GM18508 (cell line): ENCODE measurements at regions not wholly inside any gene's neighbourhood (a gene's known extent, or its start where the extent isn't known, plus 50 kb on each side); places are given as distances from the start of the nearest gene placed in this dataset.
A peak's percentile ranks its signal among the peaks of the same experiment; 100 is the strongest.

Source experiments
- ATAC-seq: cut with Tn5 transposase; IDR thresholded peaks from one replicate; pipeline ENCODE4 v1.9.1; 2021; ENCODE audit warnings: moderate number of reproducible peaks; ENCODE audit not compliant: insufficient read depth, unreplicated experiment

DNA sequence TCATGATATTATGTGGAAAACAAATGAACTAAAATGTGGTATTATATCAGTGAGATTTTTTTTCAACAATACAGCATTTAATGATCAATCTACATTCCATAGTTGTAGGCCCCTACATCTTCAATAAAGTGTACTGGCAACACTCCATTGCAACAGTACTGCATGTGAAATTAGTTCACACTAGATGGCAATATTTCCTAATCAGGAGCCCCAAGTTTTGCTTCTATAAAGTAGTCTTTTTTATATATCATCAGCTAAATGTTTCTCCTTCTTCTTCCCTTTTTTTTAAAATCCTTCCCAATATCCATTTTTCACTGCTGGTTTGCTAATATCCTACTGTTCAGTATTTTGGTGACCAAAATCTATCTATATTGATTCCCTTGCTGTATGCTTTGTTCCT is 528.3 kb upstream of the ATXN8OS start:
- no peak for ATAC-seq

DNA sequence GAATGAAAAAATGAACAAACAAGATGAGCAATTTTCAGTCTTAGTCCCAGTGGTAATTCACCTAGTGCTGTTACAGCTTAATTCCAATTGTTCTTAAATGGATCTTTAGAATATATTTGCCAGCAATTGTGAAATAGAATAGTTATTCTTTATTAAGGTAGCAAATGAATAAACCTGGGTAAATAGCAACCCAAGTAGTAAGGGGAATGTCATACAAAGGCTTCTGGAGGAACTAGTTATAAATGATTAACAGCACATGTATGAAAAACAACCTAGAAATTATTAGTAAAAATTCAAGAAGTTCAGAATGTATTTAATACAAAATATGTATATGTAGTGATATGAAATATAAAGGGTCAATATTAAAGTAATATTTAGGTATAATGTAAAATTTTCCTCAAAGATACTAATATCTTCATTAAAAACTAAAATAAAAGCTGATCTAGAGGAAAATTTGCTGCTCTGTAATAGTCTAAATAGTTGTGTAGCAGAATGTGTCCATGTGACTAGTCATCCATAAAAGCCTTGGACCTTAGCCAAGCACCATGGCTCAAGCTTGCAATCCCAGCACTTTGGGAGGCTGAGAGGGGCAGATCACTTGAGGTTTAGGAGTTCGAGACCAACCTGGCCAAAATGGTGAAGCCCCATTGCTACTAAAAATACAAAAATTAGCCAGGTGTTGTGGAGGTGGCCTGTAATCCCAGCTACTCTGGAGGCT is 535.9 kb upstream of the ATXN8OS start:
- ATAC-seq, result no peak

DNA sequence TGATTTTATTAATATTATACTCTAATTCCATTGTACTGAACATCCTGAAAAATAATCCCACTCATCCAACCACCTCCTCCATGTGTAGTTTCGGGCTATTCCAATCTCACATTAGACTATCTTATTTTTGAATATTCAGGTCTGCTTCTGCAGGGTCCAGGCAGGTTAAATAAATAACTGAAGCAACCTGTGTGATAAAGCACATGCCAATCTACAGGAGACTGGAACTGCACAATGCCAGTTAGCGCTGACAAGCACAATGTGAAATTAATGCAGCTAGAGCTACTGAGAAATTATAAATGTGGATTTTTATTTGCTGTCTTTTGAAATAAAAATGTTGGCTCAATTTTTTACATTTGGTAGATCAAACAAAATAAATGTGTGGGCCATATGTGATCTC is 540.1 kb upstream of the ATXN8OS start:
- ATAC-seq, result no peak

DNA sequence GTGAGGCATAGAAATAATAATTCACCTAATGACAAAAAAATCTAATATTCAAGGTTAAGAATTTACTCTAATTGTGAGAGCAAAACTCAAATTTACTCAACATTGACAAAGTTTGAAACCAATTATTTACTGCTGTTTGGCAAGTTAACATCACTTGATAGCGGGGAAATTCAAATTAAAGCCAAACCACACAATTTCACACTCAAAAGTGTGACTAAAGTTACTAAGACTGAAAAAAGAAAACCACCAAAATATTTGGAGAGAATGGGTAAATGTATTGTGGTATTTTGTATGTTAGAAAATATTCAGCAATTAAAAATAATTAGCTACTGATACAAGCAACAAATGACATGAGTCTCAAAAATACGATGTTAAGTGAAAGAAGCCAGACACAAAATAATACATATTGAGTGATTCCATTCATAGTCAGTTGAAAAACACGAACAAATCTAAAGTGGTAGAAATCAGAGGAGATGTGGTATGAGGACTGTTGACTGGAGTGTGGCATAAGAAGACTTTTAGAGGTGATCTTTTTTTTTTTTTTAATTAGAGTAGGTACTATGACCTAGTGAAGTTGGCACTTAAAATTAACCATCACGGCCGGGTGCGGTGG is 541.4 kb upstream of the ATXN8OS start:
- ATAC-seq, result no peak

DNA sequence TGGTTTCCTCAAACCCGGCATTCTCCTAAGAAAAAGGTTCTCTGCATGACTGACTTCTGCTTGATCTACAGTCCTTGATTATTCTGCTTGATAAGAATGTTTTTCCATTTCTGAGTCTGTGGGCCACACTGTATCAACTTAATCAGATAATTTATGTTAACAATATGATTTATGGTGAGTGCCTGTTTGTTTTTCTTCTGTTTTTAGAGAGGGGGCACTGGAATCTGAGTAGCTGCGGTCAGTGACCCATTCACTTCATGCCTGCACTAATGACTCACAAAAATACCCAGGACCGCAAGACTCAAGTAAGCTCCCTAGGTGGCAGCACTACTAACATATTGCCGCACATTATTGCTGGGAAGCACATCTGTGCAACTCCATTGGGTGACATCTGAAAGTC is 542.3 kb upstream of the ATXN8OS start:
- peak; percentile 97 for ATAC-seq

DNA sequence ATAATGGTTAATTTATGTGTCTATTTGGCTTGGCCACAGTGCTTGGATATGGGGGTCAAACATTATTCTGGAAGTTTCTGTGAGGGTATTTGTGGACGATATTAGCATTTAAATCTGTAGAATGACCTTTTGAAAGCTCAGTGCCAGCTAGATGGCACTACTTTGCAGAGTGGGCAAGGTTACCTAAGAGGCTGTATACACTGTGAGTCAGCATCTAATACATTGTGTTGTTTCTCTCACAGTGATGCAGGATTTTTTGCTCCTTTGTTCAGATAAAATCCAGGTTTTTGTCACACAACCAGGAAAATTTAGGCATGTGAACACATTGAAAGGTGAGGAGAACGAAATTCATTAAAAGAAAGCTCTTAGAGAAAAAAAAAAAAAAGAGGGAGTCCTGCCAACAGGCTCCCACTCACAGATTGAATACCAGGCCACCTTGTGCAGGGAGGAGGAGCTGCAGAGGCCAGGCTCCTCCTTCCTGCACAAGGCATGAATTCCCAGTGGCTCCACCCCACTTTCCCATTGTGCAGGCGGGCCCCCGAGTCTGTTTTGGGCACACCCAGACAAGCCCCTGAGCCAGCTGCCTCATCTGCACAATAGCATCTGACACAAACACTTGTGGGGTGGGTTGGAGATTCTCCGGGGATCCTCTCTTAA is 551.0 kb upstream of the ATXN8OS start:
- no peak for ATAC-seq

DNA sequence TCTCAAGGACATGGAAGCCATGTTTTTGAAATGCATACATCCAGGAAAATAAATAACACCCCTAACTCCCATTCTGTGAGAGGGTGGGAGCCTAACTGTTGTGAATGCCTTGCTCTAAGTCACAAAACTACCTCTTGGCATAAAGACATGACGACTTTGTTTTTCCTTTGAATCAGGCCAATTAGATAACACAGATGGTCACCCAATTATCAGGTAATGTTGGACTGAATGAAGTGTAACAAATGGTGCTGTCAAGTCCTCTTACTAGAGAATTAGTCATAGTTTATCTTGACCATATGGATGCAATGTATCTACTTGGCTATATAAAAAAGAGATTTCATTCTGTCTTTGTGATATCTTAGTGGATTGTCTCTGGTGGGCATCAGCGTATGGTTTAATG is 553.6 kb upstream of the ATXN8OS start:
- no peak for ATAC-seq

DNA sequence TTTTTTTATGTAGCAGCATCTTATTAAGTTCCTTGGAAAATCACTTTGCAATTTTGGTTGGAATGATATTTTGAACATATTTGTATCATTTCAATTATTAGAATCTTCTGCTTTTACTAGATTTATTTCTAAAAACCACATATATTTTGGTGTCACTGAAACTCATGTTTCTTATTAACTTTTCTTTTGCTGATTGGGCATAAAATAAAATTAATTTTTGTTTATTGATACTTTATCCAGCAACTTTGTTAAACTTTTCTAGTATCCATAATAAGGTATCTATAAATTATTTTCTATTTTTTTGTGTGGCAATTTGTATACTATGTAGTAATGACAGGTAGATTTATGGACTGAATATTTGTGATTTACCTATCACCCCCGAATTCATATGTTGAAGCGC is 556.4 kb upstream of the ATXN8OS start:
- ATAC-seq, result no peak

DNA sequence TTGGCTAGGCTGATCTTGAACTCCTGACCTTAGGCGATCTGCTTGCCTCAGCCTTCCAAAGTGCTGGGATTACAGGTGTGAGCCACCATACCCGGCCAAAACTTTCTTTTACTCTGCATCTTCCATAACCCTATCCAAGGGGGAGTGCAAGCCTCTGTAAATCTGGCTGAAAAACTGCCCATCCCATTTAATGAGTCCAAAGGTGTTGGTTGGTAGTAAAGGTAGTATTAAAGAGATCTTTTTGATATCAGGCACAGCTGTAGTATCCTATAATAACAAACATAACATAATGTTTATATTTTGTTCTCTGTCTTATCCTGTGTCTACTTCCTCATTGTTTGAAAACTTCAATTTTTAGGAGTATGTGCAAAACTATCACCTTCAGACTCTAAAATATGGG is 559.8 kb upstream of the ATXN8OS start:
- ATAC-seq, result no peak

DNA sequence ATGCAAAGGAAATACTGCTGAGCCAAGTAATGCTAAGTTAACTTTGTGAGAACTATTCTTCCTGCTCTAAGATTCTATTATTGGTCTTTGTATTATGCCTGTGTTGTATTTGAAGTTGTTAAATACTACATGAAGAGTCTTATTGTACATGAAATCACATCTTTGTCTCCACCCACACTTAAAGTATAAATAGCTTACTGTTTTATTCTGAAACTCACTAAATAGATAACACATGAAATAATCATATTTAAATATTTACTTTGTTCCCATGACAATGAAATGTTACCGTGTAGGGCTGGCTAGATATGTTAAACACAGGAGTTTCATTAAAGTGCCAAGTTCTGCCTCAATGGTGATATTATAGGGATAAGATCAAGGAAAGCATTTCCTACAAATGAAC is 562.1 kb upstream of the ATXN8OS start:
- no peak for ATAC-seq

DNA sequence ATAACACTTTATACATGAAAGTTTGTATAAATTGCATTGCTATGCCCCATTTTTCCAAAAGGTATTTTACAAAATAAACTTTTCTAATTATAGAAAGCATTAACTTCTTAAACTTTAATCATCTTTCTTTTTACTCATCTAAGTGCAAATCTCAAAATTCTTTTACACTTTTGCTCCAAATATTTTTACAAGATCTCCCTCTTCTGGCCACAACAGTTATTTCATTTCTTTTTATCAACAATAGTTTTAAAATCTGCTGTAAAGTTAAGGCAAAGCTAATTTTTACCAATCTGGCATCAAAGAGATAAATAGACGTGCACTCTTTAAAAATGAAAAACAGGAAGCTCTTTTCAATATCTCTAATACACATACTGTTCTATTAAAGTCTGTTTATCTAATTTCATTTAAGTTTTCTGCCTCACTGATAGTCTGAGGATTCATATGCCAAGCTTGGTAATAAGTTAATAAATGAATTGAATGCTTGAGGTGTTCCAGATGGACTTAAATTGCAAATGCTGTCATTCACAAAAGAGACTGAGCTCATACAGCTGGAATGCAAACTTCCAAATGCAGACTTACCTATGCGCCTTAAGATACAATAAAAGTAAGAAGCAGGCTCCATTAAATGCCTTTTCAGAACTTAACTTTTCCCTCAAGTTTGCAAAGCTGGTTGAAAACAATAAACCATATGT is 583.0 kb upstream of the ATXN8OS start:
- no peak for ATAC-seq

DNA sequence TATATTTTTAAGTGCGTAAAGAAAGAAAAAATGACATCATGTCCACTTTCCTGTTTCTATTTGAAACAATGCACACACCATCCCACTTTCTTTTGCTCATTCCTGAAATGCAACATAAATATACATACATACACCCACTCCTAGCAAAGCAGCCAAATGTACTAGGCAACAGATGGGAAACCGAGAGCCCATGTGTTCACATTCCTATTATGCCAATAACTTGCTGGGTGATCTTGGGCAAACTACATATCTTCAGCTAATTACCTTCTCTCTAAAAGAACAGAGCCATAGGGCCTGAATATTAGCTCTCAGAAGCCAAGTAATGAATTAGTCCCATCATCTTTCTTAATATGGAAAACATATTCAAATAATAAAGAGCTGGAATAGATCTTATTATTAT is 610.6 kb upstream of the ATXN8OS start:
- no peak for ATAC-seq

DNA sequence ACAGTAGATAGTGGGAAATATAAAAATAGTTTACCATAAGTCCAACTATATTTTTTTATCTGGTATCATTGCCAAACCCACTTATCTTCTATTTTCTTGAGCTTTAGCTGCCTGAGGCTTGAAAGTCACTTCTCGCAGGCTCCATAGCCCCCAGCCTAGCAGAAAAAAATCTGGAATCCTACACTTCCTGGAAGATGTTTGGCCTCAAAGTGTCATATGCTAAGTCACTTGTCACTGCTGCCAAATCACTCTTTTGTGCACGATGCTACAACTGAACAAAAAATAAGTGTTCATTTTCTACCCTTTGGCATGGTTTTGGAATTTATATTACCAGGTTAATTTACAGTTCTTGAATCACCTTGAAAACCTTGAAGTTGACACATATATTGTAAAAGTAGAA is 612.5 kb upstream of the ATXN8OS start:
- ATAC-seq, result no peak

DNA sequence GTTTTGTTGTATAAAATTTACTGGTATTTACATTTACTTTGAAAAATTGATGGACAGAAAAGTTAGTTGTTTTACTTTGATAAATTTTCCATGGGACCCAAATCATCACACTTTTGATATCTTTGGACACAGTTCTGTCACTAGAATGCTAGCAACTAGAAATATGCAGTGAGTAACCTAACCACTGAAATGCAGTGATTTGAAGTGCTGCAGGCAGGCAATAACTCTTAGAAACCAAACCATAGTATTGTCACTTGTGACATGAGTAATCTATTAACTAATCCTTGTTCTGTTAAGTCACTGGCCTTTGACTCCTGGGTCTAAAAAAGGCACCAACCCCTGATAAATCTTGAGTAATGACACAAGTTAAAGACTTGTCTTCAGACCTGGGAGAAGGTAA is 620.0 kb upstream of the ATXN8OS start:
- ATAC-seq, result no peak

DNA sequence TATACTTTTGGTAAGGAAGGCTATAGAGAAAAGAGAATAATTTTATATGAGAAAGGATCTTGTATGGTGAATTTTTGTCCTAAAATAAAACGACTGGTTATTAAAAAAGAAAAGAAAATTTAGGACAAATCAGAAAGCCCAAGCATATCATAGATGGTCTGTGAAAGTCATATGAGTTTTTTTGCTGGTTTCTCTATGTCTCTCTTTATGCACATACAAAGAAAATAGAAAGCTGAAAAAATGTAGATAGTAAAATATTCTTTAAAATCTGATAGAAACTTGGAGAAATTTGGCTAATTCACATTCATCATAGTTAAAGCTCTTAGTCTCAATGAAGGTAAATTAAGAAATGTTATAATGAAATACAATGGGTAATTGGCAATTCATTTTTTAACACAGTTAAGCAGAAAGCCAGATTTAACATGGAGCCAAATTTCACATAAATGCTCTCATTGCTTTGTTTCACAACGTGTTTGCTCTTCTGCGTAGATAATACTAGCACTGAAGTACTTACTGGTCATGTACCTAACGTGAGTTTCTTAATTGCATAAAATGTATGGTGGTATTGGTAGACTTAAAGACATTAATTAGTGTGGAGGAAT is 621.5 kb upstream of the ATXN8OS start:
- no peak for ATAC-seq

DNA sequence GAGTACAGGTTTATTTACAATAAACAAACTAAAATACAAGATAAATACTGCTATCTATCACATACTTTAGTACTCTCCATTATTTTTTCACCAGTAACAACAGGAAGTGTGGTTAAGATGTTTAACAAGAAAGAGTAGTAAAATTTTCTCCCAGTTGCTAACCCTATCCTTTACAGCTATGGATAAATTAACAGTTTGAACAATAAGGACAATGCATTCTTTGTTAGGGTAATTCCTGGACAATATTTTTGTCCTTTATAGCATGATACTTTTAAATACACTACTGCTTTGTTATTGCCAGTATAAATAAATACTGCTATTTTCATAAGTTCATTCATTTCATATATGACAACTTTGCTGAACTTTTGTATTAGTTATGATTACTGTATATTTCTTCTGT is 630.2 kb upstream of the ATXN8OS start:
- ATAC-seq, result no peak

DNA sequence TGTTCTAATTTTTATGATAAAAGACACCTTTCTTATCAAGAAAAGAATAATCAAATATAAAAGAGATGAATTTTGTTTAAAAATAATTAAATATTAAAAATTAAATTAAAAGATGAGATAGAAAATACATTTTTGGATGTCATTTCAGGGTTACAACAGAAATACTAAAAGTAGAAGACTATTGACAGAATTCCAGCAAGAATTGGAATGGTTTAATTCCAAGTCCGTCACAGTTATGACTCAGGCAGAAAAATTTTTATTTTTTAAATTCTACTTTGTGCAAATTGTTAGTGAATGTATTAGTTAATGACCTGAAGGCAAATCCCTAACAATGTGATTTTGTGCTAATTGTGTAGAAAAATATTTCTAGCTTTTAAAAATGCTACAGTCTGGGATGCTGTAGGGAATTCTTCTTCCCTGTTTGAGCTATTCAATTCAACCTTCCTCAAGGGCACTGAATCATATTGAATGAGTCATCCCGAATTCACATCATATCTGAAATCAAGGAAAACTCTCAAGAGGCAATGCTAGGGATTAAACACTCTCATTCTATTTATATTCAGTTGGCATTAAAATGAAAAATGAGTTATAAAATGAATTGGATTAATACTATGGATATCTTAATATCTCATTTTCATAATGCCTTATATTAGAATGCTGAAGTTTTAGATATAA is 633.5 kb upstream of the ATXN8OS start:
- no peak for ATAC-seq

DNA sequence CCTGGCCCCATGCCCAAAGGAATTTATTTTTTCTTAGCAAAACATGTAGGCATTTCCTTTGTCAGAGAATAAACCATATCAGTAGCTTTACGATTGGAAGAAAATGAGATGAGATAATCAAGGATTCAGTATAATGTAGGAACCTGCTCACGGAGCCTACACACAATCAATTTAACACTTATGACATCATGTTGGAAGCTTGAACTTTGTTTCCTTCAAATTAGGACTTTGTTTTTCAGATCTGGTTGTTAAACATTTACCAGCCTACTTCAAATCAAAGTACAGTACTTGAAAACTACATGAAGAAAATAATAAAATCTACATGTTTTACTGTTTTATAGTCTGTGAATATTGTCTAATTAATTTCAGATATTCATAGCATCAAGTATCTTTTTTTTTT is 639.0 kb upstream of the ATXN8OS start:
- ATAC-seq, result no peak

DNA sequence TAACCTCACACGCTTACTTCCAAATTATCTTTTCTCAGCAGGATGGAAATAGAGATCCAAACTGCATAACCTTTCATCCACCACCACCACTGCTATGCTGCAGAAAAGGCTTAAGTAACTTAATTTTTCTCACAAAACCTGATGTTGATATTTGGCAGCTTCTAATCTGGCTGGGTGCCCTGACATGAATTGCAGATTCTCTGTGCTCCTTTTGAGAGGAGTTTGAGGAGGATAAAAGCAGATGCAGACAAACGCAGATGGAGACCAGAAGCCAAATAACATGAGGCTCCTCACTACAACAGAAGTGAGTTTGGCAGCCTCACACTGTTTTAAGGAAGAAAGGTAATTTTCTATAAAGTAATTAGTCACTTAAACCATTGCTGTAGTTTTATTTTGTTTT is 646.2 kb upstream of the ATXN8OS start:
- ATAC-seq, result no peak

DNA sequence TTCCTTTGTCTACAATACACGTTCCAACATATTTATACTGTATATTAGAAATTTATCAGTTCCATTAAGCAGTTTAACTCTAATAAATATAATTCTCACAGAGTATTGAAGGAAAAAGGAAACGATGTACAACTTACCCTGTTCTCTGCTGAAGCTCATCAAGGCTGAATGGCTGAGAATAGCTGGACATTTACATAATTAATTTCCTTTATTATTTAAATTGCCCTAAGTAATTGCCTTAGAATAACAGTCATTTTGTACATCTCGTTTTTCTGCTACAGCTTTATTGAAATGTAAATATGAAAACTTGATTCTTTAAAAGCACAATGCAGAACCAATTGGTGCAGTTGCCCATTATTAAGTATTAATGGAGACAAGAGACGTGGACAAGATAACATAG is 648.3 kb upstream of the ATXN8OS start:
- ATAC-seq, result no peak
